ENCODE measurements at regions not wholly inside any gene's neighbourhood (a gene's known extent, or its start where the extent isn't known, plus 50 kb on each side); places are given as distances from the start of the nearest gene placed in this dataset.

DNA sequence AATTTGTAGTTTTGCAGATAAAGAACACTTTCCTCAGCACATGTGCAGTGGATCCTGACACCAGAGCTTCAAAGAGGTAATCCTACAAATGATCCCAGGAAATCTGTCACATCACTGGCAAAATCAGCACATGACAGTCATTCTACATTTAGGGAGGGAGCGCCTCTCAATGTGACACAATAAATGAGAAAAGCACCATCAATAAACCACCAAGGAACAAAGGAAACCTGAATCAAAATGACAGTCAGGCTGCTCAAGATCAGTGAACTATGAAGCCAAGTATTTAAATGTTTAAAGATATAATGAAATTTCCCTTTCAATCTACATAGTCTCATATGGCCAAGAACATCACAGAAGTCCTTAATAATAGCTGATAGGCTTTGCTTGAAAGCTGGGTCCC lies 119.5 kb downstream of the LRRN1 start:
- no peaks in the 10 kb centered on the region for H3K36me3 ChIP-seq (ENCODE audit: insufficient read depth, low read length)
- H3K4me2 ChIP-seq (ENCODE audit: low read length), result no peak overlapping the region
- no peaks in the 10 kb centered on the region for H3K79me2 ChIP-seq (ENCODE audit: insufficient read depth, low read depth, low read length)
- ChIA-PET CTCF (ENCODE audit: unreplicated experiment) (no interaction called here), POLR2A (no interaction called here)
- no peaks in the 10 kb centered on the region for H4K20me1 ChIP-seq (ENCODE audit: insufficient read depth, low read length)
- intact Hi-C loops (cut with micrococcal nuclease; ENCODE audit: unreplicated experiment), result no loop called here
- TF ChIP-seq CTCF (conservative IDR thresholded peaks at IDR 0.05; ENCODE audit: low read length), result no peak
- TF ChIP-seq EZH2phosphoT487 (IDR thresholded peaks at IDR 0.05; ENCODE audit: borderline replicate concordance, low read depth, low read length), result no peak
- no peaks in the 10 kb centered on the region for H3K4me1 ChIP-seq (ENCODE audit: insufficient read depth, low read length, poor library complexity, severe bottlenecking)
- BruUV-seq (replicated peaks), result no TSS peak
- no peaks in the 10 kb centered on the region for H3K9me3 ChIP-seq (ENCODE audit: low read length)
- H3K9me2 ChIP-seq (ENCODE audit: insufficient read depth, low read length), result no peaks in the 10 kb centered on the region
- no peak overlapping the region for H3K4me3 ChIP-seq (ENCODE audit: low read depth, low read length, poor library complexity, severe bottlenecking)
- DNase-seq (ENCODE audit: low spot score), result no peak
- no peak overlapping the region for H3K27ac ChIP-seq (ENCODE audit: low read depth, low read length, poor library complexity, severe bottlenecking)
- no peak overlapping the region for H2AFZ ChIP-seq (ENCODE audit: low read length)

DNA sequence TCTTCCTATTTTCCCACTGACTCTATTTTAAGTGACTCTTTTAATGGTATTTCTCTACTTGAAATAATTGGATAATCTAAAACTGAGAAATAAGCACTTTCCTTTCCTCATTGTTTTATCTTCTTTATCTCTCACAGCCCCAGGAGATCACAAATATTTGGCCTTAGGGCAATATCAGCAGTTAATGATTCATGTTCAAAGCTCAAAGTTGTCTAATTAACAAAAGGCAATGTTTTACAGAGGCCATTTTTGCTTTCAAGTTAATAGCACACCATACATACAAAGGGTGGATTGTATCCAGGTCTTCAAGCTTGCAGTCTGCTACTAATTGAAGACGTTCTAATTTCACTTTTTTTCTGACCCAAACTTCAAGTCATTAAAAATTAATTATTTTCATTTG lies 120.1 kb downstream of the LRRN1 start:
- Histone ChIP-seq H2AFZ (ENCODE audit: low read length) (no peak overlapping the region), H3K4me3 (ENCODE audit: low read depth, low read length, poor library complexity, severe bottlenecking) (no peak overlapping the region), H3K9me3 (ENCODE audit: low read length) (no peaks in the 10 kb centered on the region), H3K36me3 (ENCODE audit: insufficient read depth, low read length) (no peaks in the 10 kb centered on the region), H3K9me2 (ENCODE audit: insufficient read depth, low read length) (no peaks in the 10 kb centered on the region), H3K4me2 (ENCODE audit: low read length) (no peak overlapping the region), H3K27ac (ENCODE audit: low read depth, low read length, poor library complexity, severe bottlenecking) (no peak overlapping the region), H4K20me1 (ENCODE audit: insufficient read depth, low read length) (no peaks in the 10 kb centered on the region), H3K79me2 (ENCODE audit: insufficient read depth, low read depth, low read length) (no peaks in the 10 kb centered on the region), H3K4me1 (ENCODE audit: insufficient read depth, low read length, poor library complexity, severe bottlenecking) (no peaks in the 10 kb centered on the region)
- no peak for TF ChIP-seq EZH2phosphoT487 (IDR thresholded peaks at IDR 0.05; ENCODE audit: borderline replicate concordance, low read depth, low read length)
- no peak for TF ChIP-seq CTCF (conservative IDR thresholded peaks at IDR 0.05; ENCODE audit: low read length)
- no peak for DNase-seq (ENCODE audit: low spot score)
- intact Hi-C loops (cut with micrococcal nuclease; ENCODE audit: unreplicated experiment), result no loop called here
- CTCF ChIA-PET (ENCODE audit: unreplicated experiment), result no interaction called here
- no TSS peak for BruUV-seq (replicated peaks)
- POLR2A ChIA-PET, result no interaction called here

- Histone ChIP-seq H3K9me2 (ENCODE audit: insufficient read depth, low read length) (no peaks in the 10 kb centered on the region), H4K20me1 (ENCODE audit: insufficient read depth, low read length) (no peaks in the 10 kb centered on the region), H3K36me3 (ENCODE audit: insufficient read depth, low read length) (no peaks in the 10 kb centered on the region), H3K27ac (ENCODE audit: low read depth, low read length, poor library complexity, severe bottlenecking) (no peak overlapping the region), H3K4me1 (ENCODE audit: insufficient read depth, low read length, poor library complexity, severe bottlenecking) (no peaks in the 10 kb centered on the region), H2AFZ (ENCODE audit: low read length) (no peak overlapping the region), H3K9me3 (ENCODE audit: low read length) (no peaks in the 10 kb centered on the region), H3K4me2 (ENCODE audit: low read length) (no peak overlapping the region), H3K79me2 (ENCODE audit: insufficient read depth, low read depth, low read length) (no peaks in the 10 kb centered on the region), H3K4me3 (ENCODE audit: low read depth, low read length, poor library complexity, severe bottlenecking) (no peak overlapping the region)
- no TSS peak for BruUV-seq (replicated peaks)
- CTCF ChIA-PET (ENCODE audit: unreplicated experiment), result no interaction called here
- intact Hi-C loops (cut with micrococcal nuclease; ENCODE audit: unreplicated experiment), result no loop called here
- DNase-seq (ENCODE audit: low spot score), result no peak
- POLR2A ChIA-PET, result interaction anchor here (0.6 kb wide), 1 partner anchor 697 kb away, joined by 7 read pairs; no protein-coding TSS in a partner anchor
- TF ChIP-seq CTCF (conservative IDR thresholded peaks at IDR 0.05; ENCODE audit: low read length), result no peak
Observed at GRCh38 chr3:3923619-3924018, 124.4 kb downstream of the LRRN1 start.
